GM12892 (cell line): ENCODE measurements at regions not wholly inside any gene's neighbourhood (a gene's known extent, or its start where the extent isn't known, plus 50 kb on each side); places are given as distances from the start of the nearest gene placed in this dataset.

Experiments used
- POLR2AphosphoS5 ChIP-seq: IDR thresholded peaks from 2 replicates; pipeline ENCODE4 v1.6.1; 2011; ENCODE audit warnings: low read depth, low read length, control low read depth
- TAF1 ChIP-seq: IDR thresholded peaks from 2 replicates; pipeline ENCODE4 v1.6.1; 2011; ENCODE audit warnings: low read depth, mild to moderate bottlenecking, control low read depth, low read length, borderline replicate concordance

- TF ChIP-seq POLR2AphosphoS5 (no peak), TAF1 (no peak)
Observed at GRCh38 chr2:239891698-239892097, 133.4 kb downstream of the NDUFA10 start.
